NT2/D1 (cell line): ENCODE measurements at regions not wholly inside any gene's neighbourhood (a gene's known extent, or its start where the extent isn't known, plus 50 kb on each side); places are given as distances from the start of the nearest gene placed in this dataset.

Experiments used
- YY1 ChIP-seq: IDR thresholded peaks from 2 replicates; pipeline ENCODE4 v1.6.1; 2011; ENCODE audit not compliant: insufficient read length, insufficient read depth
- ZNF274 ChIP-seq: IDR thresholded peaks from 2 replicates; pipeline ENCODE4 v1.6.1; 2011; ENCODE audit warnings: mild to moderate bottlenecking, low read depth, low read length

GRCh38 chr12:124174451-124175348 lies 120.2 kb upstream of the RFLNA start:
- no peak for TF ChIP-seq YY1
- no peak for TF ChIP-seq ZNF274
